ENCODE measurements at regions not wholly inside any gene's neighbourhood (a gene's known extent, or its start where the extent isn't known, plus 50 kb on each side); places are given as distances from the start of the nearest gene placed in this dataset.

DNA sequence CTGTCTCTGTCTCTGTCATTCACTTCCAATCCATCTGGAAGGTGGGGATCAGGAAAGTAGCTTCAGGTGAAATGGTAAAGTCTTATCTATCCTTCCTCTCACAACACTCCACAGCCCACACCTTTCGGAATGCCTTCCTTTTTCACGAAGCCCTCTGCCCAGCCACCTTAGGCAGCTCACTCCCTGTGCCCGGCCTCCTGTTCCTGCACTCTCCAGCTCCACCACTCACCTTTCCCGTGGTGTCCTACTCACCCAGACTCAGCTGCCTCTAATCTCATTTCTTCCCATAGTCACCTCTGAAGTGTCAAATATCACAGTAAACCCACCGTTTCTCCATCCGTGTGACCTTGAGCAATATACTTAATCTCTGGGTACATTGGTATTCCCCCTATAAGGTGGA lies 100.9 kb upstream of the C7orf33 start:
- Histone ChIP-seq H3K36me3 (ENCODE audit: control insufficient read depth in 1 of 2, insufficient read depth in 2 of 2, low read length in 2 of 2) (no peaks in the 10 kb centered on the region), H3K9ac (ENCODE audit: low read length) (no peak overlapping the region), H3K4ac (ENCODE audit: low read depth, low read length) (no peak overlapping the region), H3K4me3 (ENCODE audit: low read depth, low read length) (no peak overlapping the region), H3K14ac (ENCODE audit: low read length) (no peak overlapping the region), H3K9me3 (ENCODE audit: insufficient read depth, low read depth, low read length) (no peaks in the 10 kb centered on the region), H2AK5ac (ENCODE audit: low read length) (no peak overlapping the region), H4K12ac (ENCODE audit: low read depth, low read length) (no peak overlapping the region), H3K4me2 (ENCODE audit: low read length) (no peak overlapping the region), H3K79me1 (ENCODE audit: low read length) (no peaks in the 10 kb centered on the region), H3K23ac (ENCODE audit: low read length) (no peak overlapping the region), H3K27ac (ENCODE audit: low read depth, low read length) (no peak overlapping the region), H3K27me3 (ENCODE audit: insufficient read depth, low read length) (no peaks in the 10 kb centered on the region), H4K91ac (ENCODE audit: low read depth, low read length) (no peak overlapping the region), H2BK5ac (ENCODE audit: low read depth, low read length, poor library complexity) (no peak overlapping the region), H2BK12ac (ENCODE audit: low read length) (no peak overlapping the region), H2BK120ac (ENCODE audit: insufficient read depth, low read length, poor library complexity) (no peak overlapping the region), H3K79me2 (ENCODE audit: control insufficient read depth, insufficient read depth, low read length, poor library complexity) (no peaks in the 10 kb centered on the region), H3K4me1 (ENCODE audit: control insufficient read depth in 1 of 2, insufficient read depth in 2 of 2, low read length in 2 of 2) (no peaks in the 10 kb centered on the region), H2AFZ (ENCODE audit: insufficient read depth, low read length, poor library complexity) (no peak overlapping the region), H3K18ac (ENCODE audit: low read length) (no peak overlapping the region), H4K8ac (ENCODE audit: low read depth, low read length) (no peak overlapping the region)
- WGBS (ENCODE audit: extremely low coverage, insufficient coverage, insufficient read length): no CpG with 5 or more reads among the region's 6 CpGs
- no peak for DNase-seq

GRCh38 chr7:148492157-148492860 lies 98.3 kb upstream of the C7orf33 start:
- Histone ChIP-seq H3K4me3 (ENCODE audit: low read depth, low read length) (no peak overlapping the region), H3K36me3 (ENCODE audit: control insufficient read depth in 1 of 2, insufficient read depth in 2 of 2, low read length in 2 of 2) (no peaks in the 10 kb centered on the region), H3K14ac (ENCODE audit: low read length) (no peak overlapping the region), H3K4me1 (ENCODE audit: control insufficient read depth in 1 of 2, insufficient read depth in 2 of 2, low read length in 2 of 2) (no peaks in the 10 kb centered on the region), H3K23ac (ENCODE audit: low read length) (no peak overlapping the region), H3K9me3 (ENCODE audit: insufficient read depth, low read depth, low read length) (no peaks in the 10 kb centered on the region), H4K12ac (ENCODE audit: low read depth, low read length) (no peak overlapping the region), H3K27me3 (ENCODE audit: insufficient read depth, low read length) (no peaks in the 10 kb centered on the region), H3K79me1 (ENCODE audit: low read length) (no peaks in the 10 kb centered on the region), H3K27ac (ENCODE audit: low read depth, low read length) (no peak overlapping the region), H3K9ac (ENCODE audit: low read length) (no peak overlapping the region), H3K79me2 (ENCODE audit: control insufficient read depth, insufficient read depth, low read length, poor library complexity) (no peaks in the 10 kb centered on the region), H4K91ac (ENCODE audit: low read depth, low read length) (no peak overlapping the region), H3K4me2 (ENCODE audit: low read length) (no peak overlapping the region), H2AFZ (ENCODE audit: insufficient read depth, low read length, poor library complexity) (no peak overlapping the region), H2AK5ac (ENCODE audit: low read length) (no peak overlapping the region), H2BK5ac (ENCODE audit: low read depth, low read length, poor library complexity) (no peak overlapping the region), H2BK120ac (ENCODE audit: insufficient read depth, low read length, poor library complexity) (no peak overlapping the region), H3K18ac (ENCODE audit: low read length) (no peak overlapping the region), H2BK12ac (ENCODE audit: low read length) (no peak overlapping the region), H4K8ac (ENCODE audit: low read depth, low read length) (no peak overlapping the region), H3K4ac (ENCODE audit: low read depth, low read length) (no peak overlapping the region)
- peak in 1 of 2 donors; percentile 84 for DNase-seq
- WGBS (ENCODE audit: extremely low coverage, insufficient coverage, insufficient read length): no CpG with 5 or more reads among the region's 3 CpGs

DNA sequence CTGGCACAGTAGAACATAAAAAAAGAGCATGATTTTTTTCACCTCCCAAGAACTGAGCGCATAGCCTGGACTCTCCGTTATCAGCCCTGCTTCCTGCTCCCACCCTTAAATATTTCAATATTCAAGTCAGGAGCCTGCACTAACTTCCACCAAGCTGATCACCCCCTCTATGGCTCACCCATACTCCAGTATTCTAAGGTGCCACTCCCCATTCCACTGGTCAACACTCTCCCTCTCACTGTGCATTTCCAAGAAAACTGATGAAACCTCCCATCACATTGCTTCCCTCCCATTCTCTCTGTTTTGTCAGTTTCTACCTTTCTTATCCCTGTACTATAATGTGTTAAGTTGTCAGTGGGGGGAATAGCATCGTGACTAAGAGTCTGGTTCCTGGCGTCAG lies 95.0 kb upstream of the C7orf33 start:
- Histone ChIP-seq H2AK5ac (ENCODE audit: low read length) (no peak overlapping the region), H3K9ac (ENCODE audit: low read length) (no peak overlapping the region), H3K36me3 (ENCODE audit: control insufficient read depth in 1 of 2, insufficient read depth in 2 of 2, low read length in 2 of 2) (no peaks in the 10 kb centered on the region), H3K79me2 (ENCODE audit: control insufficient read depth, insufficient read depth, low read length, poor library complexity) (no peaks in the 10 kb centered on the region), H3K4ac (ENCODE audit: low read depth, low read length) (no peak overlapping the region), H3K4me3 (ENCODE audit: low read depth, low read length) (no peak overlapping the region), H4K12ac (ENCODE audit: low read depth, low read length) (no peak overlapping the region), H2BK12ac (ENCODE audit: low read length) (no peak overlapping the region), H2AFZ (ENCODE audit: insufficient read depth, low read length, poor library complexity) (no peak overlapping the region), H3K79me1 (ENCODE audit: low read length) (no peaks in the 10 kb centered on the region), H3K18ac (ENCODE audit: low read length) (no peak overlapping the region), H4K8ac (ENCODE audit: low read depth, low read length) (no peak overlapping the region), H3K4me1 (ENCODE audit: control insufficient read depth in 1 of 2, insufficient read depth in 2 of 2, low read length in 2 of 2) (no peaks in the 10 kb centered on the region), H2BK5ac (ENCODE audit: low read depth, low read length, poor library complexity) (no peak overlapping the region), H3K27me3 (ENCODE audit: insufficient read depth, low read length) (no peaks in the 10 kb centered on the region), H2BK120ac (ENCODE audit: insufficient read depth, low read length, poor library complexity) (no peak overlapping the region), H3K4me2 (ENCODE audit: low read length) (no peak overlapping the region), H3K27ac (ENCODE audit: low read depth, low read length) (no peak overlapping the region), H4K91ac (ENCODE audit: low read depth, low read length) (no peak overlapping the region), H3K14ac (ENCODE audit: low read length) (no peak overlapping the region), H3K23ac (ENCODE audit: low read length) (no peak overlapping the region), H3K9me3 (ENCODE audit: insufficient read depth, low read depth, low read length) (no peaks in the 10 kb centered on the region)
- no peak for DNase-seq
- WGBS (ENCODE audit: extremely low coverage, insufficient coverage, insufficient read length): no CpG with 5 or more reads among the region's 4 CpGs

GRCh38 chr7:148500978-148501377 lies 89.6 kb upstream of the C7orf33 start:
- H3K27me3 ChIP-seq (ENCODE audit: insufficient read depth, low read length): no peaks in the 10 kb centered on the region
- no peak overlapping the region for H2AFZ ChIP-seq (ENCODE audit: insufficient read depth, low read length, poor library complexity)
- WGBS (ENCODE audit: extremely low coverage, insufficient coverage, insufficient read length): no CpG with 5 or more reads among the region's 9 CpGs
- no peak overlapping the region for H2BK12ac ChIP-seq (ENCODE audit: low read length)
- peaks cover 2% of the 10 kb centered on the region for H3K79me1 ChIP-seq (ENCODE audit: low read length)
- H3K4me1 ChIP-seq (ENCODE audit: control insufficient read depth in 1 of 2, insufficient read depth in 2 of 2, low read length in 2 of 2): peaks cover 10 to 12% of the 10 kb centered on the region in 2 experiments
- no peak overlapping the region for H3K27ac ChIP-seq (ENCODE audit: low read depth, low read length)
- H3K36me3 ChIP-seq (ENCODE audit: control insufficient read depth in 1 of 2, insufficient read depth in 2 of 2, low read length in 2 of 2): no peaks in the 10 kb centered on the region
- no peak overlapping the region for H3K4ac ChIP-seq (ENCODE audit: low read depth, low read length)
- H3K18ac ChIP-seq (ENCODE audit: low read length): no peak overlapping the region
- no peak overlapping the region for H2BK5ac ChIP-seq (ENCODE audit: low read depth, low read length, poor library complexity)
- H2AK5ac ChIP-seq (ENCODE audit: low read length): no peak overlapping the region
- H3K9ac ChIP-seq (ENCODE audit: low read length): no peak overlapping the region
- H3K14ac ChIP-seq (ENCODE audit: low read length): no peak overlapping the region
- no peak for DNase-seq
- H4K8ac ChIP-seq (ENCODE audit: low read depth, low read length): no peak overlapping the region
- no peaks in the 10 kb centered on the region for H3K9me3 ChIP-seq (ENCODE audit: insufficient read depth, low read depth, low read length)
- H4K12ac ChIP-seq (ENCODE audit: low read depth, low read length): no peak overlapping the region
- no peak overlapping the region for H3K4me2 ChIP-seq (ENCODE audit: low read length)
- H2BK120ac ChIP-seq (ENCODE audit: insufficient read depth, low read length, poor library complexity): no peak overlapping the region
- H3K4me3 ChIP-seq (ENCODE audit: low read depth, low read length): no peak overlapping the region
- H4K91ac ChIP-seq (ENCODE audit: low read depth, low read length): no peak overlapping the region
- no peaks in the 10 kb centered on the region for H3K79me2 ChIP-seq (ENCODE audit: control insufficient read depth, insufficient read depth, low read length, poor library complexity)
- H3K23ac ChIP-seq (ENCODE audit: low read length): no peak overlapping the region

Data from trophoblast cell (in vitro differentiated cells and primary cell).